GM12891 (cell line): ENCODE measurements at regions not wholly inside any gene's neighbourhood (a gene's known extent, or its start where the extent isn't known, plus 50 kb on each side); places are given as distances from the start of the nearest gene placed in this dataset.

Experiments
- POLR2A ChIP-seq: IDR thresholded peaks from 2 replicates; pipeline ENCODE4 v1.6.1; 2011; ENCODE audit warnings: low read depth, low read length, control low read depth
- POLR2AphosphoS5 ChIP-seq: IDR thresholded peaks from 2 replicates; pipeline ENCODE4 v1.6.1; 2011; ENCODE audit warnings: low read depth, low read length, control low read depth
- SPI1 ChIP-seq: IDR thresholded peaks from 2 replicates; pipeline ENCODE4 v1.6.1; 2011; ENCODE audit warnings: low read depth, low read length, control low read depth
- TAF1 ChIP-seq: IDR thresholded peaks from 2 replicates; pipeline ENCODE4 v1.6.1; 2011; ENCODE audit warnings: low read depth, low read length, control low read depth

- TF ChIP-seq POLR2A (no peak), TAF1 (no peak), POLR2AphosphoS5 (no peak), SPI1 (no peak)
Observed at GRCh38 chr7:125804273-125804672, 874.6 kb upstream of the POT1 start.
